IPS-NIHi7 (cell line): ENCODE measurements at regions not wholly inside any gene's neighbourhood (a gene's known extent, or its start where the extent isn't known, plus 50 kb on each side); places are given as distances from the start of the nearest gene placed in this dataset.

Experiments
- DNase-seq: peaks from one replicate; pipeline ENCODE4 v3.0.0; 2012; ENCODE audit warnings: mixed read lengths; ENCODE audit errors: extremely low spot score

DNA sequence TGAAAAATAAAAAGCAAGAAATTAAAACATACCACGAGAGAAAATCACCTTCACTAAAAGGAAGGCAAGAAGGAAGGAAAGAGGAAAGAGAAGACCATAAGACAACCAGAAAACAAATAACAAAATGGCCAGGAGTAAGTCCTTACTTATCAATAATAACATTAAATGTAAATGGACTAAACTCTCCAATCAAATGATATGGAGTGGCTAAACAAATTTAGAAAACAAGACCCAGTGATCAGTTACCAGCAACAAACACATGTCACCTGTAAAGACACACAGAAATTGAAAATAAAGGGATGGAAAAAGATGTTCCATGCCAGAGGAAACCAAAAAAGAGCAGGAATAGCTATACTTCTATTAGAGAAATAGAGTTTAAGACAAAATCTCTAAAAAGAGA is 85.0 kb upstream of the SLC38A4 start:
- DNase-seq, result no peak

DNA sequence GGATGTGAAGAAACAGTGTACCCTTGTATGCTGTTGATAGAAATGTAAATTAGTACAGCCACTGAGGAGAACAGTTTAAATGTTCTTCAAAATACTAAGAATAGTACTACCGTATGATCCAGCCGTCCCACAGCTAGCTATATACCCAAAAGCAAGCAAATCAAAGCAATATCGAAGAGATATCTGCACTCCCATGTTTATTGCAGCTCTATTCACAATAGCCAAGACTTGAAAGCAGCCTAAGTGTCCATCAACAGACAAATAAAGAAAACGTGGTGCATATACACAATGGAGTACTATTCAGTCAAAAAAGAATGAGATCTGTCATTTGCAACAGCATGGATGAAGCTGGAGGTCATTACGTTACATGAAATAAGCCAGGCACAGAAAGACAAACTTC is 88.5 kb upstream of the SLC38A4 start:
- DNase-seq, result no peak

- DNase-seq, result no peak
Observed at GRCh38 chr12:46915082-46915481, 89.3 kb upstream of the SLC38A4 start.

DNA sequence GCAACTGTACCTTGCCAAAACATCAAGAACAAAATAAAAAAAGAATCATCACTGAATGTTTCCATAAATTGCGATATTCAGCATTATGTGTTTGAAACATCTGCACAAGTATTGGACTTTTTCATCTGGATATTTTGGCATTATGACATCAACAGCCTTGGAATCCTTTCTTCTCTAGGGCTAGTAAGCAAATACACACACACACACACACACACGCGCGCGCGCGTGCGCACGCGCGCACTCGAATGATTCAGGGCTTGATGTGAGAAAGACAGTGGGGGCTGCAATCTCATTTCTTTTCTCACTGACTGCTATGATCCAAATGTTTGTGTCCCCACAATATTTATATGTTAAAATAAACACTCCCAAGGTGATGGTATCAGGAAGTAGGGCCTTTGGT is 90.0 kb upstream of the SLC38A4 start:
- no peak for DNase-seq

GRCh38 chr12:46916796-46917419 is 91.1 kb upstream of the SLC38A4 start:
- DNase-seq, result no peak

DNA sequence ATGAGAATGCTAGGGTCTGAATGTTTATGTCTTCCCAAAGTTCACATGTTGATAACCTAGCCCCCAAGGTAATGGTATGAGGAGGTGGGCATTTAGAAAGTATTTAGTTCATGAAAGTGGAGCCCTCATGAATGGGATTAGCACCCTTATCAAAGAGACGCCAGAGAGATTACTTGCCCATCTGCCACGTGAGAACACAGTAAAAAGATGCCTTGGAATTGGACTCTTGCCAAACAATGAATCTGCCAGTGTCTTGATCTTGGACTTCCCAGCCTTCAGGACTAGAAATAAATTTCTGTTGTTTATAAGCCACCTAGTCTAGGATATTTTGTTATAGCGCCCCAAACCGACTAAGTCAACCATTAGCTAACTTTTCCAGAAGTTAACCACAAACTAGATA is 92.0 kb upstream of the SLC38A4 start:
- DNase-seq, result no peak

- no peak for DNase-seq
Observed at GRCh38 chr12:46918631-46919030, 92.8 kb upstream of the SLC38A4 start.

- DNase-seq, result no peak
Observed at GRCh38 chr12:46919666-46920400, 94.0 kb upstream of the SLC38A4 start.

DNA sequence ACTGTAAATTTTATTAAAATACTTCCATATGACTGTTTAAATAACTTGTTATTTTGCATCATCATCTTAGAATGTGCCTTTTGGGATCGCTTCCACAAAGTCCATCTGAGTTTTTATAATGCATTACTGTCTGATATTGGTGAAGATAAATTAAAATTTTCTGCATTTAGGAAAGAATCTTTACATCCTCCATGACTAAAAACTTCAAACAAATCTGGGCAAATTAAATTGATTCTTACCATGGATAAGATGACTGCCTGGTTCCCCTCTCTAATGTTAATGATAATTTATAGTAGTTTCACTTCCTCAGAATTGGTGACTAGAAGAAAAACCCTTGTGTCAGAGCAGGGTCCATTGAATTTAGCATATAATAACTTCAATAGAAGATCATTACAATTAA is 94.7 kb upstream of the SLC38A4 start:
- DNase-seq, result no peak

DNA sequence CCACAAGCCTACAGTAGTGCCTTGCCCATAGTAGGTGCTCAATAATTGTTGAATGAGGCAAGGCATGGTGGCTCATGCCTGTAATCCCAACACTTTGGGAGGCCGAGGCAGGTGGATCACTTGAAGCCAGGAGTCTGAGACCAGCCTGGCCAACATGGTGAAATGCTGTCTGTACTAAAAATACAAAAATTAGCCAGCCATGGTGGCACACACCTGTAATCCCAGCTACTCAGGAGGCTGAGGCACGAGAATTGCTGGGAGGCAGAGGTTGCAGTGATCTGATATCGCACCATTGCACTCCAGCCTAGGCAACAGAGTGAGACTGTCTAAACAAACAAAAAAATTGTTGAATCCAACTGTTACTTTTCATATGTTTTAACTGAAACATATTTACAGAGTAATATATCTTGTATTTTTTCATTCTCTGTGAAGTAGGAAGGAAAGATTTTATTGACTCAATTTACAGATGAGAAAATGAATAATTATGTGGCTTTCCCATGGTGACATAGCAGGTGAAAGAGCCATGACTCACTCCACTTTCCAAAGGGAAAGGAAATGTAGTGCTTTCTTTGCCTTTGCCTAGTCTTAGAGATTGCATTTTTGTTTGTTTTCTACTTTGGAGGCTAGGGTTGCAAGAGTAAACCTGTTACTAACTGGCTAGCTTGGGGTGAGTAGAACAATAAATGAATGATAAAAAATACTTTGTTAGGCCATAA is 95.4 kb upstream of the SLC38A4 start:
- DNase-seq, result no peak

GRCh38 chr12:46921764-46922133 is 96.0 kb upstream of the SLC38A4 start:
- DNase-seq, result no peak

DNA sequence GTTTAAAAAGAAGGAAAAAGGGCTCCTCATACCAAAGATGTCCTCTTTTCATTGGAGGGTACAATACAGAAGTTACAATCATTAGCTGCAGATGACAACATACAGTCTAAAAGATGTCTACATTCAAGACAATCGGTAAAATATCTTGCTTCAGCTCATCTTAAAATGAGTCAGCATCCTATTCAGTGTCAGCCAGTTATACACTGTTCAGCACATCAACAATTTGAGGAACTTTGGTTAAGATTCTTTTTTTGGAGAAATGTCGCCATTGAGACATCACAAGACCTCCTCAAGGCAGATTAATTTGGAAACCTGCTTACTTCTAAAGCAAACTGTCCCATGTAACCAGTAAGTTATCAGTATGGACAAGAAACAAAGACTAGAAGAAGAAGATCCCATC is 100.7 kb upstream of the SLC38A4 start:
- DNase-seq, result no peak

GRCh38 chr12:46930101-46930500 is 104.3 kb upstream of the SLC38A4 start:
- no peak for DNase-seq

DNA sequence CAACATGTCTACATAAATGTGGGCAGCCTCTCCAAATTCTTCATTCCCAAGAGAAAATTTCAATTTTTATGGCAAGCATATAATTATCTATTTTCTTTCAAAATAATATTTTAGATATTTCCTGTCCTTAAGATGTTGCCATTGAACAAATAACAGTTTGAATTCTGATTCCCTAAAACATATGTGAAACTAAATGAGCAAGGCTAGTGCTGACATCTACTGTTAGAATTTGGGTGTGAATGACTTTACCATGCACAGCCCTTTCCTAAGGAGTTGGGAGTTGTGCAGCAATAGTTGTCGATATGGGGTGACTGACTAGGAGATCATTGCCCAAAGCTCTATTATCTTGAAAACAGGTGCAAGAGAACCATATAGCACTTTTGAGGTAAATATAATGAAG is 108.2 kb upstream of the SLC38A4 start:
- peak; percentile 33 for DNase-seq

- no peak for DNase-seq
Observed at GRCh38 chr12:46934374-46935111, 108.7 kb upstream of the SLC38A4 start.

GRCh38 chr12:46935271-46935847 is 109.6 kb upstream of the SLC38A4 start:
- no peak for DNase-seq

DNA sequence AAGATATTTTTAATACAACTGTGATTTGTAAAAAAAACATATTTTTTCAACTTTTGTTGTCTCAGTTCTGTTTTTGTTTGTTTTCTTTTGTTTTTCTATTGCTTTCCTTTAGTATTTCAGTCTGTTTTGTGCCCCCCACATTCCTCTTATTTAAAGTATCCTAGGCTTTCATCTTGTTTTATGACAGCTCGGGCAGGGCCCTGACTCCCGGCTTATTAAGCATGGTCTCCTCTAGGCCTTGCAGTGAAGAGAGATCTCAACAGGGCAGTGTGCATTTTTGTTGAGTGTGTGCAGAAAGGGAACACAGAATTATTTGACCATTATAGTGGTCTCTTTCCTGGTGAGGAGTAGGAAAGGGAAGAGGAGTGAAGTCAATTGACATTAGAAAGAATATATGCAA is 110.2 kb upstream of the SLC38A4 start:
- no peak for DNase-seq

DNA sequence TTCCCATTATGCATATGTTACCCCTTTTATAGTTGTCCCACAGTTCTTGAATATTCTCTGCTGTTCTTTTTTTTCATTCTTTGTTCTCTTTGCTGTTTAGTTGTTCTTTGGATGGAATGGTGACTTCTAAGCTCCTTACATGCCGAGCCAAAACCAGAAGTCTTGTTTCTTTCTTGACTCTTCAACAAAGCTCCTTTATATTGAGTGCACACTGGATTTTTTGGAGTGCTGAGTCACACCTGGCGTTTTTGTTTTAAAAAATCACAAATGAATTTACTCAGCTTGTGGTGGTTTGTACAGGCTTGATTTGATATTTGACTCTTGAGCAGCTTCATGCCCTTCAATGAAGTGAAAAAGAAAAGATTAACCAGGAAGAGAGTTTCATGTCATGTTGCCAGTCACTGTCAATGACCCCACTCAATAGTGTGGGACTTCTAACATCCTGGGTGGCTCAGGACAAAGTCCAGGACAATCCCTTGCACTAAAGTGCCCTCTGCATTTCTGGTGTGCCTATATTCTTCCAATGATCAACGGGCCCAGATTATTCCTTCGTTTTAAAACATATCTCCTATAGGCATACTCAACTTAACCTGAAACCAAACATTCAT is 112.4 kb upstream of the SLC38A4 start:
- no peak for DNase-seq

DNA sequence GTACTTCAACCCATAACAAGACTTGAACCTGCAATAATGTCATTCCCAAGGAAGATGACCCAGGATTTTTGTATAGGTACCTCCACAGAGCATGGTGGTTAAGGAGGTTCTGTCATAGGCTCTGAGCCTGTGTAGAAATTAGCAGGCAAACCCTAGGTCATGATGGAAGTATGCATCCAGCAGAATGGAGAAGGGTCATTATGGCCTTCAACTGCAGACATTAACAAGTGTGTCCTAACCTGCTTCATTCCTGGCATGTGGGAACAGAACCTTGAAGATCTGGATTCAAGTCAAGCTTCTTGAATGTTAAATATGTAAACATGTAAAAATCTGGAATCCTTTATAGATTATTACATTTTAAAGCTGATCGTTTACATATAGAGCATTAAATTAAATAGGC is 116.2 kb upstream of the SLC38A4 start:
- no peak for DNase-seq

DNA sequence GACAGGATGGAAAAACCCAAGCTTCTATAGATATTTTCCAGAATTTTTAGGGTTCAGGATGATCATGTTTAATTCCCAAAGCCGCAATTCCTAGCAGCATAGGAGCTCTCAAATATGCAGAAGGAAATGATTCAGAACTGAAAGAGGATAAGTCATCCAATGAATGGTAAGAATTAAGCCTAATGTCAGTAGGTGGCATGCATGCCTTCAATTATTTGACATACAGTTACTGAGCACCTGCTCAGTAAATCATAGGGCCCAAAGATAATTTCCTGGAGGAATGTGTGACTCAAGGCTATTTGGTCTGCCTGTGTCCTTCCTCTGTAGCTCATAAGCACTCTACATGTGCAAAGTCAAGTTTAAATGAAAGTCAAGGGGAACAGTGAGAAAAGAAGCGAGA is 116.8 kb upstream of the SLC38A4 start:
- DNase-seq, result no peak

DNA sequence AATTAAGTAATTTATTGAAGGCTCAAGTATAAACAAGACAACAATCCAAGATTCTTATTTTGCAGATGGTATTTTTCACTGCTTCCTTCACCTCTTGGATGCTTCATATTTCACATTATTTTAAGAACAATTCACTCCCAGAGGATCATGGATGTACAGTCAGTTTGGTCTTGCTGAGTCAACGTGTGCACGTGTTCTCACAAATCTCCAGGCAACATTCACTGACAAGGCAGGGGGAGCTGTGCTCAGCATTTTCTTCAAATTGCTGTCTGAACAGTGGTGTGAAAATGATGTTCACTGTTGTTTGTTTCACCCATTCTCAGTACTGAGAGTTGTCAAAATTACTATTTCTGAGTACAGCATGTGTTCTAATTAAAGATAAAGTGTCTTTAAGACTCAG is 118.3 kb upstream of the SLC38A4 start:
- DNase-seq, result no peak

DNA sequence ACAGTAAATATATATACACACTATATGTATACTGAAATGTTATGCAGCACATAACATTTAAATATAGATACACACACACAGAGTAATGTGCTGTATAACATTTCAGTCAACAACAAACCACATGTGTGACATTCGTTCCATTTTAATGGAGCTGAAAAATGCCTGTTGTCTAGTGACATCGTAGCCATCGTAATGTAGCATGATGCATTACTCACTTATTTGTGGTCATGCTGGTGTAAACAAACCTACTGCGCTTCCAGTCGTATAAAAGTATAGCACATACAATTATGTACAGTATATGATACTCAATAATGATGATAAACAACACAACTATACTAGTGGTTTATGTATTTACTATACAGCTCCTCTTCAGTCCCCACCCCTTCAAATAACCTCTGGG is 119.0 kb upstream of the SLC38A4 start:
- DNase-seq, result no peak
